Chondrocyte (in vitro differentiated cells): ENCODE measurements at regions not wholly inside any gene's neighbourhood (a gene's known extent, or its start where the extent isn't known, plus 50 kb on each side); places are given as distances from the start of the nearest gene placed in this dataset.

Experiments
- DNase-seq: peaks from one replicate; pipeline ENCODE4 v3.0.0; 2021; ENCODE audit warnings: mixed read lengths, low spot score
- H3K27ac Mint-ChIP-seq: one replicate; pipeline ENCODE4 v1.8.0; 2021; ENCODE audit warnings: mild to moderate bottlenecking, moderate library complexity, mixed read lengths; ENCODE audit not compliant: unreplicated experiment
- H3K27me3 Mint-ChIP-seq: 2 replicates; pipeline ENCODE4 v1.8.0; 2021; ENCODE audit warnings: low read depth, mixed read lengths
- H3K36me3 Mint-ChIP-seq: 2 replicates; pipeline ENCODE4 v1.8.0; 2021; ENCODE audit warnings: low read depth, mixed read lengths
- H3K4me1 Mint-ChIP-seq: 2 replicates; pipeline ENCODE4 v1.8.0; 2021; ENCODE audit warnings: low read depth, mild to moderate bottlenecking, mixed read lengths
- H3K4me3 Mint-ChIP-seq: one replicate; pipeline ENCODE4 v1.8.0; 2021; ENCODE audit warnings: mild to moderate bottlenecking, moderate library complexity, mixed read lengths; ENCODE audit not compliant: unreplicated experiment
- H3K9me3 Mint-ChIP-seq: 2 replicates; pipeline ENCODE4 v1.8.0; 2021; ENCODE audit warnings: low read depth, mixed read lengths
- TF ChIP-seq, protein P1 (sequence below): fragments of 200-600 bp; sonication (generic); IDR thresholded peaks from 2 replicates; pipeline ENCODE4 v1.5.0; 2021; ENCODE audit warnings: antibody characterized with exemption, mild to moderate bottlenecking, moderate library complexity

DNA sequence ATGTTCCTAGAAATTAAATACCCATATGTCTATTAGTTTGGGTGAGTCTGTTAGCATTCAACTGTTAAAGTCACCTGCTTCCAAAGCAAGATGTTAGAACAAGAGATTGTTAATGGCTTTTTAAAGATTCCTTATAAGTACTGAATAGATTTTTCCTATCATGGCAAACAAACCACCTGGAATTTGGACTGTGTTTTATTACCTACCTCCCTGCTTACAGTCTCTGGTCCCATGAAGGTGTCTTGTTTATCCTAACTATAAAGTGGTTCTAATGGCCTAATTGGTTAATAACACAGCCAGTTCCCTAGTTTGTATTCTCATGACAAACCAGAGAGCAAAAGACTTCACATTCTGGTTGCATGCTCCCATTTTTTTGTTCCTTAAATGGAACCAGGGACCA lies 149.5 kb downstream of the PPP1R2C start:
- no peak overlapping the region for H3K4me3 Mint-ChIP-seq
- no peaks in the 10 kb centered on the region for H3K4me1 Mint-ChIP-seq
- peaks cover 13% of the 10 kb centered on the region for H3K9me3 Mint-ChIP-seq
- no peak overlapping the region for H3K27ac Mint-ChIP-seq
- no peaks in the 10 kb centered on the region for H3K36me3 Mint-ChIP-seq
- no peaks in the 10 kb centered on the region for H3K27me3 Mint-ChIP-seq
- no peak for DNase-seq
- TF ChIP-seq, protein P1, sequence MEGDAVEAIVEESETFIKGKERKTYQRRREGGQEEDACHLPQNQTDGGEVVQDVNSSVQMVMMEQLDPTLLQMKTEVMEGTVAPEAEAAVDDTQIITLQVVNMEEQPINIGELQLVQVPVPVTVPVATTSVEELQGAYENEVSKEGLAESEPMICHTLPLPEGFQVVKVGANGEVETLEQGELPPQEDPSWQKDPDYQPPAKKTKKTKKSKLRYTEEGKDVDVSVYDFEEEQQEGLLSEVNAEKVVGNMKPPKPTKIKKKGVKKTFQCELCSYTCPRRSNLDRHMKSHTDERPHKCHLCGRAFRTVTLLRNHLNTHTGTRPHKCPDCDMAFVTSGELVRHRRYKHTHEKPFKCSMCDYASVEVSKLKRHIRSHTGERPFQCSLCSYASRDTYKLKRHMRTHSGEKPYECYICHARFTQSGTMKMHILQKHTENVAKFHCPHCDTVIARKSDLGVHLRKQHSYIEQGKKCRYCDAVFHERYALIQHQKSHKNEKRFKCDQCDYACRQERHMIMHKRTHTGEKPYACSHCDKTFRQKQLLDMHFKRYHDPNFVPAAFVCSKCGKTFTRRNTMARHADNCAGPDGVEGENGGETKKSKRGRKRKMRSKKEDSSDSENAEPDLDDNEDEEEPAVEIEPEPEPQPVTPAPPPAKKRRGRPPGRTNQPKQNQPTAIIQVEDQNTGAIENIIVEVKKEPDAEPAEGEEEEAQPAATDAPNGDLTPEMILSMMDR = no peak

DNA sequence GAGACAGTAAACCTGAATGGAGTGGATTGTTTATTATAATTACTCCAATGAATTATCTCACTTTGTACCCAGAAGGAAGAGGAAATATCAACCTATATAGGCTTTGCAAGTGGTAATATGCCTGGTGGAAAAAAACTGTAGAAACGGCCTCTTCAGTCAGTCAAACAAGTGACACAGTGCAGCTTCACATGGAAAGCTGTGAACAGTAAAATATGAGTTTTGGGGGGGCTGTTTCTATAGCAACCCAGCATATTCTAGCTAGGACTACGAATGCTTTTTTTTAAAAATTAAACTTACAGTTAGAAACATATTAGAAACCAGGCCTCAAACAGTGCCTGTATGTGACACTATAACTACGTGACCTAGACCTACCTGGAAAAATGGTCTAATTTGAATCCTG lies 150.1 kb downstream of the PPP1R2C start:
- H3K9me3 Mint-ChIP-seq = peaks cover 9% of the 10 kb centered on the region
- no peaks in the 10 kb centered on the region for H3K4me1 Mint-ChIP-seq
- TF ChIP-seq, protein P1 = no peak
- no peak overlapping the region for H3K4me3 Mint-ChIP-seq
- H3K36me3 Mint-ChIP-seq = no peaks in the 10 kb centered on the region
- no peak for DNase-seq
- H3K27ac Mint-ChIP-seq = no peak overlapping the region
- no peaks in the 10 kb centered on the region for H3K27me3 Mint-ChIP-seq

DNA sequence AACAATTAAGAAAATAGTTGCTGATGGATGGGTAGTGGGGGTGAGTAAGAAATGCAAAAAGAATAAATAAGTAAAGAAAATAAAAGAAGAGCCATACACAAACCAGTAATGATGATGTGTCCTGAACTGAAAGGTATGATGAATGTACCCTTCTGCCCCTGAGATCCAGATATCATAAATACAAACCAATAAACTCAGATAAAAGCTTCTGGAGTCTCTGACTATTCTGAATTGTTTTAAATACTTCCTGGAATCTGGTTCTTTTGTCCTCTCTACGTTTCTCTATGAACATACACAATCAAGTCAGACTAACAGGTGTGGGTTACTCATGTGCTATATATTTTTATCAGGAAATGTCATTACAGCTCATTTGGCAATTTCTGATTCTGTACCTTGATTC lies 153.4 kb downstream of the PPP1R2C start:
- peaks cover 3% of the 10 kb centered on the region for H3K9me3 Mint-ChIP-seq
- no peaks in the 10 kb centered on the region for H3K36me3 Mint-ChIP-seq
- H3K4me1 Mint-ChIP-seq = no peaks in the 10 kb centered on the region
- TF ChIP-seq, protein P1 = no peak
- no peaks in the 10 kb centered on the region for H3K27me3 Mint-ChIP-seq
- H3K27ac Mint-ChIP-seq = no peak overlapping the region
- no peak for DNase-seq
- H3K4me3 Mint-ChIP-seq = no peak overlapping the region

DNA sequence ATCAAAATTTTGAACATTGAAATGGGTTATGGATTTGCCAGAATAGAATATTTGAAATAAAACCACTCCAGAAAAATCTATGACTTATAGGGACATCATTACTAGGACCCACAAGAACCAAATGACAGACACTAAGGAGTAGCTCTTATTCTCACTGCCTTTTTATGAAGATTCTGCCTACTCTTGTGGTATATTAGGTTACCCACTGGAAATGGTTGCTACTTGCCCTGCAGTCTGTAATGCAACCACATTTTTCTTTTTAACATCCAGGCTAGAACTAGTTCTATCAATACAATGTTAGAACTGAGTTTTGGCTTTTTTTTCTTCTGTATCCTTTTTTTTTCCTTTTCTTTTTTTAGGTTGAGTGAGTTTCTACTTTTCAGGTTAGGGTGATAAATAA lies 158.9 kb downstream of the PPP1R2C start:
- TF ChIP-seq, protein P1 = no peak
- H3K9me3 Mint-ChIP-seq = peaks cover 4% of the 10 kb centered on the region
- no peaks in the 10 kb centered on the region for H3K4me1 Mint-ChIP-seq
- no peaks in the 10 kb centered on the region for H3K36me3 Mint-ChIP-seq
- H3K27ac Mint-ChIP-seq = no peak overlapping the region
- no peak overlapping the region for H3K4me3 Mint-ChIP-seq
- no peak for DNase-seq
- H3K27me3 Mint-ChIP-seq = no peaks in the 10 kb centered on the region

DNA sequence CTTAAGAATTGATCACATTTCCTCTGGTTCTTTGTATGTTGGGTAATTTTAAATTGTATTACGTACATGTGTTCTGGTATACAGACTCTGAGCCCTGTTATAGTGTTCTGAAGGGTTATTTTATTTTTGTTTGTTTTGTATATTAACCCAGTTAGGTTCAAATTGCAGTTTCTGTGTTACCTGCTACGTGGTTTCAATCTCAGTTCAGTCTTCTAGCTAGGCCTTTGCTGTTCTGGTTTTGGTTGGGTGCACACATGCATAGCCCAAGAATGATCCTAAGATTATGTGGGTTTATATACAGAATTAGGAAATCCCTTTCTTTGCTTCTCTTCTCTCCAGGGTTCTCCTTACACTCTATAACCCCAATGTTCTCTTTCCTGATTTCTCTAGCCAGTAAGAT lies 161.0 kb downstream of the PPP1R2C start:
- Mint-ChIP-seq H3K9me3 (peaks cover 5% of the 10 kb centered on the region), H3K36me3 (no peaks in the 10 kb centered on the region), H3K4me1 (no peaks in the 10 kb centered on the region), H3K27me3 (peaks cover 2% of the 10 kb centered on the region), H3K27ac (no peak overlapping the region), H3K4me3 (no peak overlapping the region)
- TF ChIP-seq, protein P1 = no peak
- DNase-seq = no peak
